ENCODE measurements at regions not wholly inside any gene's neighbourhood (a gene's known extent, or its start where the extent isn't known, plus 50 kb on each side); places are given as distances from the start of the nearest gene placed in this dataset.

- TF ChIP-seq BRCA1 (IDR thresholded peaks at IDR 0.05; ENCODE audit: low read depth, low read length) (no peak), NANOG (IDR thresholded peaks at IDR 0.05; ENCODE audit: insufficient read depth, low read depth, low read length, poor library complexity, severe bottlenecking) (no peak), PHF8 (conservative IDR thresholded peaks at IDR 0.05; ENCODE audit: low read depth, low read length) (no peak)
Measured at GRCh38 chr5:74325866-74326265, 314.7 kb downstream of the ENC1 start (continued).
